Activated CD8-positive, alpha-beta memory T cell treated with anti-CD3 and anti-CD28 coated beads for 4 hours (primary cell): ENCODE measurements at regions not wholly inside any gene's neighbourhood (a gene's known extent, or its start where the extent isn't known, plus 50 kb on each side); places are given as distances from the start of the nearest gene placed in this dataset.

Source experiments
- DNase-seq, 2 donors: peaks; one replicate each; pipeline ENCODE4 v3.0.0-alpha.2; 2020; ENCODE audit warnings: low read depth in 2 of 2

GRCh38 chr3:28903171-28903601 is 377.7 kb upstream of the RBMS3 start:
- no peak for DNase-seq

- DNase-seq: no peak
Measured at GRCh38 chr3:28905798-28906197, 375.1 kb upstream of the RBMS3 start.

- no peak for DNase-seq
Measured at GRCh38 chr3:28906561-28907310, 374.1 kb upstream of the RBMS3 start.

GRCh38 chr3:28907616-28908015 is 373.3 kb upstream of the RBMS3 start:
- no peak for DNase-seq

GRCh38 chr3:28912120-28912885 is 368.6 kb upstream of the RBMS3 start:
- no peak for DNase-seq

GRCh38 chr3:28915741-28916500 is 364.9 kb upstream of the RBMS3 start:
- DNase-seq: no peak

GRCh38 chr3:28916713-28917499 is 364.0 kb upstream of the RBMS3 start:
- DNase-seq: no peak

GRCh38 chr3:28917895-28918475 is 362.9 kb upstream of the RBMS3 start:
- no peak for DNase-seq

GRCh38 chr3:28922376-28922775 is 358.5 kb upstream of the RBMS3 start:
- DNase-seq: no peak

- DNase-seq: no peak
Measured at GRCh38 chr3:28923994-28924393, 356.9 kb upstream of the RBMS3 start.

- no peak for DNase-seq
Measured at GRCh38 chr3:28924744-28925360, 356.0 kb upstream of the RBMS3 start.

- DNase-seq: no peak
Measured at GRCh38 chr3:28933337-28933736, 347.5 kb upstream of the RBMS3 start.

- DNase-seq: no peak
Measured at GRCh38 chr3:28934126-28934813, 346.6 kb upstream of the RBMS3 start.

- DNase-seq: no peak
Measured at GRCh38 chr3:28935146-28935545, 345.7 kb upstream of the RBMS3 start.

- no peak for DNase-seq
Measured at GRCh38 chr3:28936154-28936553, 344.7 kb upstream of the RBMS3 start.

- DNase-seq: no peak
Measured at GRCh38 chr3:28940530-28940929, 340.3 kb upstream of the RBMS3 start.

- DNase-seq: no peak
Measured at GRCh38 chr3:28940994-28941393, 339.9 kb upstream of the RBMS3 start.

- DNase-seq: no peak
Measured at GRCh38 chr3:28947061-28947460, 333.8 kb upstream of the RBMS3 start.

GRCh38 chr3:28947751-28948150 is 333.1 kb upstream of the RBMS3 start:
- no peak for DNase-seq

GRCh38 chr3:28948685-28949084 is 332.2 kb upstream of the RBMS3 start:
- DNase-seq: no peak
